Activated CD4-positive, alpha-beta memory T cell treated with anti-CD3 and anti-CD28 coated beads, Interleukin-2, amount 10 ng/mL, durations not matched to agents 7 days and 5 days (primary cell): ENCODE measurements at regions not wholly inside any gene's neighbourhood (a gene's known extent, or its start where the extent isn't known, plus 50 kb on each side); places are given as distances from the start of the nearest gene placed in this dataset.

ENCODE experiments used
- CTCF ChIA-PET: fragments of 350-600 bp; sonication (Branson Sonifier 250); formaldehyde crosslinking; loops from one replicate; lab custom pipeline; 2021; ENCODE audit warnings: antibody characterized with exemption, inconsistent platforms; lab: Charles Lee
- POLR2A ChIA-PET: fragments of 350-600 bp; sonication (Branson Sonifier 250); formaldehyde crosslinking; loops from one replicate; lab custom pipeline; 2021; ENCODE audit warnings: antibody characterized with exemption; lab: Charles Lee
- DNase-seq: peaks from one replicate; pipeline ENCODE4 v3.0.0-alpha.2; 2020
- H3K27ac Mint-ChIP-seq: one replicate; pipeline ENCODE4 v1.8.0; 2021; ENCODE audit warnings: mild to moderate bottlenecking, mixed read lengths
- H3K27me3 Mint-ChIP-seq: one replicate; pipeline ENCODE4 v1.8.0; 2021; ENCODE audit warnings: mixed read lengths
- H3K36me3 Mint-ChIP-seq: one replicate; pipeline ENCODE4 v1.8.0; 2021; ENCODE audit warnings: low read depth, mixed read lengths
- H3K4me1 Mint-ChIP-seq: one replicate; pipeline ENCODE4 v1.8.0; 2021; ENCODE audit warnings: mixed read lengths
- H3K4me3 Mint-ChIP-seq: one replicate; pipeline ENCODE4 v1.8.0; 2021; ENCODE audit warnings: mild to moderate bottlenecking, mixed read lengths
- H3K9me3 Mint-ChIP-seq: one replicate; pipeline ENCODE4 v1.8.0; 2021; ENCODE audit warnings: mixed read lengths

- no peak for DNase-seq
- no peaks in the 10 kb centered on the region for H3K36me3 Mint-ChIP-seq
- H3K27ac Mint-ChIP-seq = no peak overlapping the region
- ChIA-PET POLR2A (no interaction called here), CTCF (no interaction called here)
- no peak overlapping the region for H3K4me3 Mint-ChIP-seq
- peaks cover 6% of the 10 kb centered on the region for H3K27me3 Mint-ChIP-seq
- peaks cover 14% of the 10 kb centered on the region for H3K4me1 Mint-ChIP-seq
- no peaks in the 10 kb centered on the region for H3K9me3 Mint-ChIP-seq
Measured at GRCh38 chr17:33664116-33664840, 371.2 kb upstream of the ASIC2 start.

- no peaks in the 10 kb centered on the region for H3K9me3 Mint-ChIP-seq
- H3K27ac Mint-ChIP-seq = peak overlapping the region; percentile 5
- H3K27me3 Mint-ChIP-seq = peaks cover 12% of the 10 kb centered on the region
- H3K36me3 Mint-ChIP-seq = no peaks in the 10 kb centered on the region
- peak; percentile 45 for DNase-seq
- CTCF ChIA-PET = no interaction called here
- POLR2A ChIA-PET = no interaction called here
- H3K4me3 Mint-ChIP-seq = no peak overlapping the region
- peaks cover 14% of the 10 kb centered on the region for H3K4me1 Mint-ChIP-seq
Measured at GRCh38 chr17:33667052-33667509, 374.0 kb upstream of the ASIC2 start.

GRCh38 chr17:33667671-33668070 is 374.6 kb upstream of the ASIC2 start:
- Mint-ChIP-seq H3K27me3 (peaks cover 12% of the 10 kb centered on the region), H3K27ac (no peak overlapping the region), H3K9me3 (no peaks in the 10 kb centered on the region), H3K4me3 (no peak overlapping the region), H3K4me1 (peaks cover 14% of the 10 kb centered on the region), H3K36me3 (no peaks in the 10 kb centered on the region)
- POLR2A ChIA-PET = no interaction called here
- no peak for DNase-seq
- CTCF ChIA-PET = interaction anchor here (0.7 kb wide), 1 partner anchor 148 kb away, joined by 5 read pairs; no protein-coding TSS in a partner anchor

- DNase-seq = no peak
- Mint-ChIP-seq H3K36me3 (no peaks in the 10 kb centered on the region), H3K27me3 (peaks cover 10% of the 10 kb centered on the region), H3K27ac (no peak overlapping the region), H3K4me1 (peaks cover 14% of the 10 kb centered on the region), H3K4me3 (no peak overlapping the region), H3K9me3 (no peaks in the 10 kb centered on the region)
- ChIA-PET CTCF (interaction anchor here (0.7 kb wide), 1 partner anchor 17 kb away, joined by 3 read pairs; no protein-coding TSS in a partner anchor), POLR2A (no interaction called here)
Measured at GRCh38 chr17:33668516-33668915, 375.4 kb upstream of the ASIC2 start.

- Mint-ChIP-seq H3K4me1 (peaks cover 12% of the 10 kb centered on the region), H3K9me3 (no peaks in the 10 kb centered on the region), H3K27me3 (peaks cover 9% of the 10 kb centered on the region), H3K36me3 (no peaks in the 10 kb centered on the region), H3K27ac (no peak overlapping the region), H3K4me3 (no peak overlapping the region)
- ChIA-PET POLR2A (no interaction called here), CTCF (no interaction called here)
- DNase-seq = no peak
Measured at GRCh38 chr17:33671491-33671890, 378.4 kb upstream of the ASIC2 start.

- H3K27me3 Mint-ChIP-seq = peaks cover 12% of the 10 kb centered on the region
- POLR2A ChIA-PET = no interaction called here
- CTCF ChIA-PET = interaction anchor here (0.8 to 3.2 kb wide), 9 partner anchors 9 to 162 kb away, joined by 3 to 19 read pairs (median 3); no protein-coding TSS in a partner anchor
- no peak overlapping the region for H3K4me3 Mint-ChIP-seq
- peak; percentile 62 for DNase-seq
- H3K9me3 Mint-ChIP-seq = no peaks in the 10 kb centered on the region
- H3K4me1 Mint-ChIP-seq = no peaks in the 10 kb centered on the region
- H3K36me3 Mint-ChIP-seq = no peaks in the 10 kb centered on the region
- H3K27ac Mint-ChIP-seq = no peak overlapping the region
Measured at GRCh38 chr17:33674685-33675084, 381.6 kb upstream of the ASIC2 start.

- no peaks in the 10 kb centered on the region for H3K9me3 Mint-ChIP-seq
- peaks cover 7% of the 10 kb centered on the region for H3K27me3 Mint-ChIP-seq
- no peak overlapping the region for H3K27ac Mint-ChIP-seq
- POLR2A ChIA-PET = no interaction called here
- no peaks in the 10 kb centered on the region for H3K4me1 Mint-ChIP-seq
- H3K36me3 Mint-ChIP-seq = no peaks in the 10 kb centered on the region
- DNase-seq = no peak
- no peak overlapping the region for H3K4me3 Mint-ChIP-seq
- CTCF ChIA-PET = interaction anchor here (0.6 to 3.2 kb wide), 3 partner anchors 9 to 717 kb away, joined by 3 to 13 read pairs (median 4); no protein-coding TSS in a partner anchor
Measured at GRCh38 chr17:33676444-33676843, 383.3 kb upstream of the ASIC2 start.

- Mint-ChIP-seq H3K27me3 (peaks cover 4% of the 10 kb centered on the region), H3K9me3 (no peaks in the 10 kb centered on the region), H3K4me3 (no peak overlapping the region), H3K36me3 (no peaks in the 10 kb centered on the region), H3K27ac (no peak overlapping the region), H3K4me1 (no peaks in the 10 kb centered on the region)
- DNase-seq = no peak
- POLR2A ChIA-PET = no interaction called here
- CTCF ChIA-PET = no interaction called here
Measured at GRCh38 chr17:33679595-33679994, 386.5 kb upstream of the ASIC2 start.

GRCh38 chr17:33680472-33680871 is 387.4 kb upstream of the ASIC2 start:
- DNase-seq = no peak
- H3K27ac Mint-ChIP-seq = no peak overlapping the region
- ChIA-PET POLR2A (no interaction called here), CTCF (no interaction called here)
- no peaks in the 10 kb centered on the region for H3K36me3 Mint-ChIP-seq
- H3K27me3 Mint-ChIP-seq = peaks cover 4% of the 10 kb centered on the region
- H3K9me3 Mint-ChIP-seq = no peaks in the 10 kb centered on the region
- H3K4me3 Mint-ChIP-seq = no peak overlapping the region
- no peaks in the 10 kb centered on the region for H3K4me1 Mint-ChIP-seq

GRCh38 chr17:33682599-33682998 is 389.5 kb upstream of the ASIC2 start:
- no peaks in the 10 kb centered on the region for H3K9me3 Mint-ChIP-seq
- H3K4me1 Mint-ChIP-seq = no peaks in the 10 kb centered on the region
- ChIA-PET POLR2A (no interaction called here), CTCF (no interaction called here)
- no peak for DNase-seq
- H3K4me3 Mint-ChIP-seq = no peak overlapping the region
- no peak overlapping the region for H3K27ac Mint-ChIP-seq
- peaks cover 1% of the 10 kb centered on the region for H3K27me3 Mint-ChIP-seq
- no peaks in the 10 kb centered on the region for H3K36me3 Mint-ChIP-seq

GRCh38 chr17:33684735-33685134 is 391.6 kb upstream of the ASIC2 start:
- ChIA-PET CTCF (interaction anchor here (0.9 to 2.3 kb wide), 2 partner anchors 9 to 10 kb away, joined by 4 to 13 read pairs; no protein-coding TSS in a partner anchor), POLR2A (no interaction called here)
- H3K4me1 Mint-ChIP-seq = no peaks in the 10 kb centered on the region

GRCh38 chr17:33686171-33686570 is 393.1 kb upstream of the ASIC2 start:
- Mint-ChIP-seq H3K27ac (no peak overlapping the region), H3K4me1 (no peaks in the 10 kb centered on the region), H3K4me3 (no peak overlapping the region), H3K36me3 (no peaks in the 10 kb centered on the region), H3K27me3 (no peaks in the 10 kb centered on the region), H3K9me3 (no peaks in the 10 kb centered on the region)
- CTCF ChIA-PET = interaction anchor here (0.9 to 2.3 kb wide), 3 partner anchors 9 to 18 kb away, joined by 3 to 13 read pairs (median 4); no protein-coding TSS in a partner anchor
- DNase-seq = peak; percentile 31
- POLR2A ChIA-PET = no interaction called here

More at GRCh38 chr17:33684735-33685134, 391.6 kb upstream of the ASIC2 start:
- H3K27ac Mint-ChIP-seq = no peak overlapping the region
- DNase-seq = no peak
- no peak overlapping the region for H3K4me3 Mint-ChIP-seq
- no peaks in the 10 kb centered on the region for H3K9me3 Mint-ChIP-seq
- no peaks in the 10 kb centered on the region for H3K27me3 Mint-ChIP-seq
- H3K36me3 Mint-ChIP-seq = no peaks in the 10 kb centered on the region

GRCh38 chr17:33687831-33688230 is 394.7 kb upstream of the ASIC2 start:
- CTCF ChIA-PET = no interaction called here
- no peaks in the 10 kb centered on the region for H3K9me3 Mint-ChIP-seq

More at GRCh38 chr17:33687831-33688230, 394.7 kb upstream of the ASIC2 start:
- POLR2A ChIA-PET = no interaction called here
- Mint-ChIP-seq H3K4me1 (no peaks in the 10 kb centered on the region), H3K27ac (no peak overlapping the region), H3K4me3 (no peak overlapping the region), H3K36me3 (no peaks in the 10 kb centered on the region), H3K27me3 (no peaks in the 10 kb centered on the region)
- DNase-seq = no peak
